Occipital lobe (tissue), 1 donor: ENCODE measurements at regions not wholly inside any gene's neighbourhood (a gene's known extent, or its start where the extent isn't known, plus 50 kb on each side); places are given as distances from the start of the nearest gene placed in this dataset.

Experiments
- DNase-seq: peaks from one replicate; lab custom pipeline; 2025; lab: John Stamatoyannopoulos, UW

DNA sequence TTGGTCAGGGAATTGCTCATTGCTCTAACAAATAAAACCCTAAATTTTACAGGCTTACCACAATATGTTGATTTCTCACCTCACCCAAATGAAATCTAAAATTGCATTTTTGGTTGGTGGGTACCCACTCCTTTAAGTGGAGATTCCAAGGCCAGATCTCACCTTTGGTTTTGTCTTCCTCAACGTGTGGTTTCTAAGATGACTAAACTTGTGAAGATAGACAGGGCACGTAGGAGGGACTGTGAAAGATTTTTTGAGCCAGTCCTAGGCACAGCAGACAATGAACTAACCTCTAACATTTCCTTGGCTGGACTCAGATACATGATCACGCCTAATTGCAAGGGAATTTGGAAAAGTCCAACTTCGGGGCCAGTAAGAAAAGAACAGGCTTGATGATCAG is 1003.9 kb downstream of the FLRT2 start:
- DNase-seq, result no peak

DNA sequence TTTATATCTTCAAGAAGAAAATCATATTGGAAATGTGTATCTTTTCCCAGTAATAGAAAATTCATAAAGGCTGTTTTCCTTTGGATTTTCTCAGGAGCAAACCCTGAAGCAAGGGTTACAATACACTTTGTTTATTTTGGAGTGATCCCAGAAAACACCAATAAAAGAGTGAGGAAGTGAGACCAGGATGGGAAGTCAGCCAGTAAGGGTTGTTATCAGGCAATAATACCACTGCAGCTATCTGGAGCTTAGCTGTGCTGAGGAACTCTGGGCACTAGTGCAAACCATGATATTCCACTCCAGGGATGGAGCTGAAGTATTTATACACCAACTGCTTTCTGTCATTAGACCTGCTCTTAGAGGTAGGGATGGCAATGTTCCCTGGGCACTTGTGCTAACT is 1002.3 kb downstream of the FLRT2 start:
- no peak for DNase-seq

DNA sequence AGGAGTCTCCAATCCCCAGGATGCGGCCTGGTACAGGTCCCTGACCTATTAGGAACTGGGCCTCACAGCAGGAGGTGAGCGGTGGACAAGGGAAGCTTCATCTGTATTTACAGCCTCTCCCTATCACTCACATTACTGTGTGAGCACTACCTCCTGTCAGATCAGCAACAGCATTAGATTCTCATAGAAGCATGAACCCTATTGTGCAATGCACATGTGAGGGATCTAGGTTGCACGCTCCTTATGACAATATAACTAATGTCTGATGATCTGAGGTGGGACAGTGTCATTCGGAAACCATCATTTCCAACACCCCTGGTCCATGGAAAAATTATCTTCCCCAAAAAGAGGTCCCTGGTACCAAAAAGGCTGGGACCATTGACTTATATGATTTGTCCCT is 1000.5 kb downstream of the FLRT2 start:
- DNase-seq, result no peak

- no peak for DNase-seq
These were observed 997.4 kb downstream of the FLRT2 start for GRCh38 chr14:86527312-86527711.

DNA sequence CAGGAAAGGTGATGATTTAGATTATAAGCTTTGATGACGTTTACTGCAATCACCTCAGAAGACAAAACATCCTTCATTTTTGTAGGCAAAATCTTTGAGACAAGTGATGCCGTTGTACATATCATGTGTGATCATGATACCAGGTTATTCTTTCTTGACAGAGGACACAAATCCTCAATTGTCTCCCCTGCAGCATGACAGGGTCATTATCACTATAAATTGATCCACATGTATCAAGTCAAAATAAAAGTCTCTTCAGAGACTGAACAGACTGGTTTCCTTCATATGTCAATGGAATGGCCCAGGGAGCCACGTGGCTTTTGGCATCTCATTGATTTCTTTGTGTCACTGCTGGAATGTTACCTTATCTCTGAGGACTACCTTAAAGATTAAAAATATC is 995.7 kb downstream of the FLRT2 start:
- DNase-seq, result no peak

- no peak for DNase-seq
These were observed 991.9 kb downstream of the FLRT2 start for GRCh38 chr14:86521843-86522242.

DNA sequence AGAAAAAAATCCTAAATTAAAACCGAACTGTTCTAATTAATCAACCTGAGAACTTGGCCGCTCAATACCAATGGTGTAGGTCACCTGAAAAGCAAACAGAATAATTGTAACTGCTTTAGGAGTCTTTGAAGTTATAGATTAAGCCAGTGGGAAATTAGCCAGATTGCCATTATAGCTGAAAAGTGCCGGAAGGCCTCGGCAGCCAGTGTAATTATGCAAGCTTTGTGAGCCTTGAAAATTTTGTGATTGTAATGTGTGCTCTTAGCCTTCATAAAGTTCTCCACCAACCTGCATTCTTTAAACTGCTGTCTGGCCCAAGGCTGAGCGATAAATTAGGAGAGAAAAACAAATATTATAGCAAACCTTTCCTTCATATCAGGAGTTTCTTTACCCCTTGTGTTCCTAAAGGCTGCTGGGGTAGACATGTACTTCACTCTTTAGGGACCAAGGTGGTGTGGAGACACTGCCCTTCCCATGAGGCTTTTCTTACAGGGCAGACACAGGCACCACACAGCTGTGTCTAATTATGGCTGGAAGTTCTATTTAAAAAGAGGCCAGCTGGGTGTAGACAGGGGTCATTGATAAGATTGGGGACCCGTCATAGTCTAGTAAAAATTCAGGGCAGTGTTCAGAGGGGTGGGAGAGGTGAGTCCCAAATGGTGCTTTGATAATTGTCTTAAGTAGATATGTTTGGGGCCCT is 991.2 kb downstream of the FLRT2 start:
- DNase-seq, result no peak

GRCh38 chr14:86518298-86518697 is 988.4 kb downstream of the FLRT2 start:
- no peak for DNase-seq

GRCh38 chr14:86515195-86515594 is 985.3 kb downstream of the FLRT2 start:
- DNase-seq, result no peak

- DNase-seq, result no peak
These were observed 983.6 kb downstream of the FLRT2 start for GRCh38 chr14:86513564-86513963.

- no peak for DNase-seq
These were observed 983.1 kb downstream of the FLRT2 start for GRCh38 chr14:86513056-86513455.

DNA sequence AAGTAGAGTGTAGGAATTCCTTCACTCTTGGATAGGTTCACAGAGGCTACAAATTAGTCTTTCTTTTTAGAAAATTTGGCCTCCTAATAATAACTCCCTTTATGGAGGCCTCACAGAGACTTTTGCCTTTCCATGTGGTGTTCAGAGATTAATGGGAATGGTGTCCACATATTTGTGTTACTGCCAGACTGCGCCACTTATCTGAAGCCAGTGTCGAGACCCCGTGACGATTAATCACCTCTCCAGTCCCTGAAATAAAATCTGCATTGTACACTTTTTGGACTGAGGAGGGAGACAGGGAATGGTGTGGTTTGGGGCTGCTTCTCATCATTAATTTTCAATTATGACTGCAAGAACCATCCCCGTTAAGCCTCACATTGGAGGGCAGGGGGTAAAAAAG is 980.5 kb downstream of the FLRT2 start:
- no peak for DNase-seq

- no peak for DNase-seq
These were observed 975.9 kb downstream of the FLRT2 start for GRCh38 chr14:86505808-86506207.

GRCh38 chr14:86501611-86502010 is 971.7 kb downstream of the FLRT2 start:
- DNase-seq, result no peak

DNA sequence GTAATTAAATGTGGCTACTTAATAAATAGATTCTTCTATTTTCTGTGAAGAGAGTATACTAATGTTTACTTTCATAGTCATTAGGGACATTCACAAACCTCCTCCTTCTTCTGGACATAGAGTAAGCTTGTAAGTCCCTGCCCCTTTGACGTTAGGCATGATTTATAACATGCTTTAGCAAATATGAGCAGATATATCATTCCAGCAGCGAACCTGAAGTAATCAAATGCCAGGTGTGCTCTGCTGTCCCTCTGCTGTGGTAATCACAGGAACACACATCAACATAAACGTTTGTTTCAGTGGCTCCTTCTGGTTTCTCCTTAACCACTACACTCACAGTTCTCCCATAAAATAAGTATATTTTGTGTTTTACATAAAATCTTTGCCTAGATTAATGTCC is 961.8 kb downstream of the FLRT2 start:
- DNase-seq, result no peak

DNA sequence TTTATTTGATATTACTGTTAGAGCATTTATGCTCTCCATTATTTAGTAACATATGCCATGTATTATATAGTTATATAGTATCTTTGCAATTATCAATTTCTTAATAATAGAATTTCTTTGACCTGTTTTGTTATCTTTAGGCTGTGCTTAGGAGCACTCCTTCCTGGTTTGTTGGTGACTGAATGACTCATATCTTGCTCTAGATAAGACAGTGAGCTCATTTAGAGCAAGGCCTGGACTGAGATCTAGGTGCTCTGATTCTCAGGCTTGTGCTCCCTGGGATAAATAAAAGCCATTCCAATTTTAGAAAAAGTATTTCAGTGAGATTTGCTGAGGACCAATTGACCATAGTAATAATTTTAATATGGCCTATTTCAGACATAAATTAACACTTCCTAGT is 951.2 kb downstream of the FLRT2 start:
- DNase-seq, result no peak

DNA sequence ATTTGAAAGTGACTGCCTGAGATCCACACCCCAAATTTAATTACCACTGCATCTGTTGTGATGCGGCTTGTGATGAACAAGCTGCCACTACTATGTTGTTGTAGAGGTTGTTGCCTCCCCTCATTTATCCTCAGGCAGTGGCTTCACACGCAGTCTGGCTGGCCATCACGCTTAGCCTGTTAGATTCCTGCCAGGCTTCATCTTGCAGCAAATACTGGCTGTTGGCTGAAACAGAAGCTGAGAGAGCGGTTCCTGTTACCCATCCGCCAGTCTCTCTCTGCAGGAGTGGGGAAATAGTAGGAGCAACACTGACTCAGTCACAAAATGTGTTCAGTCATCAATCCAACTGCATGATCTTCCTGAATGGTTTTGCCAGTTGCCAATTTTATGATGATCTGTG is 934.4 kb downstream of the FLRT2 start:
- DNase-seq, result no peak

DNA sequence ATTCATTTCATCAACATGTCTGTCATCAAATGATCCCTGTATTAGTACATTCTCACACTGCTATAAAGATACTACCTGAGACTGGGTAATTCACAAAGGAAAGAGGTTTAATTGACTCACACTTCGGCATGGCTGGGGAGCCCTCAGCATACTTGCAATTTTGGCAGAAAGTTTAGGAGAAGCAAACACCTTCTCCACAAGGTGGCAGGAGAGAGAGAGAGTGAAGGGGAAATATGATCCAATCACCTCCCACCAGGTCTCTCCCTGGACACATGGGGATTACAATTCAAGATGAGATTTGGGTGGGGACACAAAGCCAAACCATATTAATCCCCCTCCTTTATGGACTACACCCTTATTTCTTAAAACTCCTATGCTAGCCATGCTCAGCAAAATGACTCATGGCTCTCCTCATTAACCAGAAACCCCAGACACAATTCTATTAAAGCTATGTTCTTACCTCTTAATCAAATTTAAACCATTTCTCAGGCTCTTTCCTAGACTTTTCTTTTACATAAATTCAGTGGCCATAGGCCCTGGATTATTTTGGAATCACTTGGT is 932.3 kb downstream of the FLRT2 start:
- no peak for DNase-seq

DNA sequence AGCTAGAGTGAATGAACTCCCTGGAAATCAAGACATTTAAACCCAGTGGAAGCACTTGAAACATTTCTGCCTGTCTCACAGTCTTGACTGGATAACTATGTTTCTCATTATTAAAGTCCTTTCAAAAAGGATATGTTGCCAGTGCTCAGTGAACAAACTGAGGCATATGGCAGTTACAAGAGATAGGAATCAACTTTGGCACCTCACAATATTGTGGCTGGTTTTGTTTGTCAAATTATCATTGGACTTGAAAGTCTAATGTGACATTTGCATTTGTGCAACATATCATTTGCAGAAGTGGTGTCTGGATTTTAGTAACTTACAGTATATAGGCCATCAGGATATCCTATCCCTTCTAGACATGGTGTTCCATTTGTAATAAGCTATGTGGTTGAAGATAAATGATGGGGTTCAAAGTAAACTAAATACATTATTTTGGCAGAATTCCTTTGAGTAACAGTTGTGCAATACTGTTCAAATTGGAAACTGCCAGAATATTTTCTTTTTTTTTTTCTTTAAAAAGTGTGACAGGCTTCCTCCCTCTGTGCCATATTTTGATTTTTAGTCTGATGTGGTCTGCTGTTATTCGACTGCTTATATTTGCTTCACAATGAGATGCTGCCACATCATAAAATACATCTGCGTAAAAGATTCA is 927.7 kb downstream of the FLRT2 start:
- DNase-seq, result no peak

- DNase-seq, result no peak
These were observed 920.1 kb downstream of the FLRT2 start for GRCh38 chr14:86450085-86450484.

GRCh38 chr14:86442135-86442534 is 912.2 kb downstream of the FLRT2 start:
- DNase-seq, result no peak

DNA sequence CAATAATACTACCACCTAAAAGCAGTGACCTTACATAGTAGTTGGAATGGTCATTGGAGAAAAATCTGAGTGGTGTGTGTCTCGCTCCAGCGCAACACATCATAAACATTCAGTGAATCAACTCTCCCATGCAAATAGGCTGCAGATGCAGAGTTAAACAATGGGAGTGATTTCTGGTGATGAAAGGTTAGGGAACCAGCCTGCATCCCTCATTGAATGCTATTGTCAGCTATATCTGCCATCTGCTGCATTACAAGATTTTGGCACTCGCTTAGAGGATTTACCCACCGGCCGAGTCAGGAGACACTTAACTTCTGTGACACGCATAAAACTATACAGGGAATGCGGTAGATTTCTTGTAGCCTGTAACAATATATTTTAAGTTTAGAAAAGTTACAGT is 900.9 kb downstream of the FLRT2 start:
- DNase-seq, result no peak

DNA sequence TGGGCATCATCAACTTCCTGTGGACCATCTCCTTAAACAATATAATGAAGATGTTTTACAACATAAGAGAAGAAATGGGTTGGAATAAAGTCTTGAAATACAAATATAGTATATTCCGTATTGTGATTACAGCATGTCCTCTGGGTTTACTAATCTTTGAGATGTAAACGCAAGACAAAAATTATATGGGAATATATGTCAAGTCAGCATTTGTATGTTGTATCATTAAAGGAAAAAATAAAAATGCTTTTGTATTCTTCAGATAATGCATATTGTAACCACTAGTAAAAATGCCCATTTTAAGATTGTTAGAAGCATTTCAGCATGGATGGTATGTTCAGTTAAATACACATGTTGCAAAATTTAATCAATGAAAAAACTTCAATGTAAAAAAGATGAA is 893.3 kb downstream of the FLRT2 start:
- DNase-seq, result no peak
